HG03175 (cell line): ENCODE measurements at regions not wholly inside any gene's neighbourhood (a gene's known extent, or its start where the extent isn't known, plus 50 kb on each side); places are given as distances from the start of the nearest gene placed in this dataset.

ENCODE experiments used
- ATAC-seq: cut with Tn5 transposase; IDR thresholded peaks from one replicate; pipeline ENCODE4 v1.9.1; 2021; ENCODE audit warnings: mild to moderate bottlenecking, moderate library complexity; ENCODE audit not compliant: unreplicated experiment

DNA sequence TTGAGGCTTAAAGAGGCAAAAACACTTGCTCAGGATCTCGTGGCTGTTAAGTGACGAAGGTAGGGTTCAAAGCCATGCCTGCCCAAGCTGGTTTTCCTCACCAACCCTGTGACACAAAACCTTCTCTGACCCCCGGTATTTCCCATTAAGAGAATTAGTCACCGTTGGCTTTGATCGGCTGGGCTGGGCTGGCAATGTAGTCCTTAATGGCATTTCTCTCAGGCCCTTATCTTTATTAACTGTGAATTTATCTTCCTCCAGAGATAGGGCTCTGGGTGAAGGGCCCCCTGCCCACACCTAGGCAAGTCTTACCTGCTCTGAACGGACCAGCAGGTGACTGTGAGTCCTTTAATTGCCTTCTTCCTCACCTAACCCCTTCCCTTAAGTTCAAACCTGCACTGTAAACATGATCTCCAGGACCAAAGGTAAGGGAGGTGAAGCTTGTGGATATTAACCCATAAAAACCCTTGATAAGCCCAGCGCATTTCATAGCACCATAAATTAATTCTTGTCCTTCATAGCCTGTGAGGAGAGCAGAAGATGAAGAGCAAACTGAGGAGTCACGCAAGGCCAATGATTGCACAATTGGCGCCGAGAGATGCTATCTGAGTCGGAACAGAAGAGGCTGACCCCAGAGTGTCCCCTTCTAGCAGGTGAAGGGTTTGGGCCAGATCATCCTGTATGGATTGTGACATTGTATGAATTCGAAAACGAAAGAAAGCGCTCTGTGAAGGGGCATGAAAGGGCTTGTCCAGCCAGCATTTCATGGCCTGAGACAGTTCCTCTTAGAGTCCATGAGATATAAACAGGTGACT lies 790.8 kb upstream of the TBX3 start:
- ATAC-seq, result no peak

- no peak for ATAC-seq
Measured at GRCh38 chr12:115473257-115473956, 789.4 kb upstream of the TBX3 start.

DNA sequence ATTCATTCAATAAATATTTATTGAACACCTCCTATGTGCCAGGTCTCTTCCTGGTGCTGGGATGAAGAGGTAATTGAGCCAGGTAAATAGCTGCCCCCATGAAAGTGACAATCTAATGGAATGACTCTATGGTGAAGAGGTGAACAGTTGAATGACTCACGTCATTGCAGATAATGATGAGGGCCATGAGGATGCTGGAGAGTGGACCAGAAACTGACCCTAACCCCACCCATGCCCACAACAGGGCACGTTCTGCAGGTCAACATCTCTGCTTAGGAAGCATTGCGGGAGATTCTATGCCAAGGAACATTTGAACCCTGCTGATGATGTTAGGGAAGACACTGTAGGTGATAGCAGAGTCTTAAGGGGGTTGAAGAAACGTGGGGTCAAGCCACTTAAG lies 788.9 kb upstream of the TBX3 start:
- ATAC-seq, result no peak

DNA sequence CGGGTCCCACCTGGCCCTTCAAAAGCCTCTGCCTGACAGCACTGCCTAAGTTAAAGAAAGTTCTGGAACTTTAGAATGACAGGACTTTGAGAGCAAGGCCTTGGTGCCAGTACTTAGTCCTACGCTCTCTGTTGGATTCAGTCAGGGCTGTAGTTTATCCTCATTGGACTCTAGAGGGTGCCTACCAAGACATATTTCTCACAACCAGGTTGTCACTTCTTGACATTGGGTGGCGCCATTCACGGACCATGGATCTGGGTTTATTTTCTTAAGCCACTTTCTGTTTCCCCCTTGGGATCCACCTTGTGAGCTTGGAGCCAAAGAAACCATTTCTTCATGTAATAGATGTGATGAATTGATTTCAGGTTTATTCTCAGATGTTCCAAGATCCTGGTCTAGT lies 787.0 kb upstream of the TBX3 start:
- no peak for ATAC-seq

GRCh38 chr12:115470526-115470925 lies 786.6 kb upstream of the TBX3 start:
- ATAC-seq, result no peak

GRCh38 chr12:115468087-115468510 lies 784.1 kb upstream of the TBX3 start:
- no peak for ATAC-seq

DNA sequence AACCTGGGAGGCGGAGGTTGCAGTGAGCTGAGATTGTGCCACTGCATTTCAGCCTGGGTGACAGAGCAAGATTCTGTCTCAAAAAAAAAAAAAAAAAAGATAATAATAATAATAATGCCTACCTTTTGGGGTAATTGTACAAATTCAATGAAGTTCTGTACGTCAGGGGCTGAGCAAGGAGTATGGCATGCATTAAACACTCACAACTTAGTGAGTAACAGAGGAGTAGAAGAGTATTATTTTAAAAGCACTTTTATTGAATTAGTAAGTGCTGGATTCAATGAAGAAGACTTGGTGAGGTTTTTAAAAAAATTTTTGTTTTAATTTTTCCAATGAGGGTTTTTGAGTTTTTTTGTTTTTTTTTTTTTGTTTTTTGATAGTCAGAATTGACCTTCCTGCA lies 783.6 kb upstream of the TBX3 start:
- ATAC-seq, result no peak

- ATAC-seq, result no peak
Measured at GRCh38 chr12:115466076-115466475, 782.1 kb upstream of the TBX3 start.

GRCh38 chr12:115464661-115465060 lies 780.7 kb upstream of the TBX3 start:
- ATAC-seq, result no peak

DNA sequence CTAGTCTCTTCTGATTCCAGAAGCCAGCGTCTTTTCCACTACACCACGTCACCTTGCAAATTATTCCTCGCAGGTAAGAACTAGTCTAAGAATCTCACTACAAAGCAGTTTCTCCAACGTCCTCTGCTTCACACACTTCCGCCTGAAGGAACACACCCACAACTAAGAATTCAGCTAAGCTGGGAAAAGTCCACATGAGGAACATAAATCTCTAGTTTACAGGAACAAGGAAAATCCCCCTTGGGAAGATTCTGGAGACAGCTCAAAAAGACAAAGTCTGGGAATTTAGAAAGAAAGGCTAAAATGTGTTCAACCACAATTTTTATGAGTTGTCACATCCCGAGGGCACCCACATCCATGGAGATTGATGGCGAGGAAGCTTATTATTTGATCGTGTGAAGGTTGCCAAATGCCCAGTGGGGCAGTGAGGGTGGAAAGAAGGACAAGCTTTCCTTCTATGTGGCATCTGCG lies 780.2 kb upstream of the TBX3 start:
- no peak for ATAC-seq

GRCh38 chr12:115461401-115461800 lies 777.4 kb upstream of the TBX3 start:
- ATAC-seq, result no peak

GRCh38 chr12:115457798-115458197 lies 773.8 kb upstream of the TBX3 start:
- ATAC-seq, result no peak

- ATAC-seq, result no peak
Measured at GRCh38 chr12:115456946-115457689, 773.1 kb upstream of the TBX3 start.

DNA sequence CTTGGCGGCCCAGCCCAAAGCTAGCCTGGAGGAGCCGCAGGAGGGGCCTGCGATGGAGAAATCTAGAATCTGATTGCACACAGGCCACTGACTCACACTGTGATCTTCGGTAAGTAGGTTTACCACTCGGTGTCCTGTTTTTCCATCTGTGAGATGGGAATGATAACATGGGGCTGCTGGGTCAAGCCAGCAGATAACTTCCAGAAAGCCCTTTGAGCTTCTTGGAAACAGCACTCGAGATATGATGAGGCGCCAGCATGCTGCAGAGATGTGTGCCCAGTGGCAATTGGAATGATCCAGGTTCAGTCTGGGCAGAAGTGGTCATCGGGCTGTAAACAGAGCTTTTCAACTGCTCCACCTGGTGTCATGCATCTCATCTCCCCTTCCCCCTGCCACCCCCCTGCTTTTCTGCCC lies 771.3 kb upstream of the TBX3 start:
- ATAC-seq, result no peak

- ATAC-seq, result no peak
Measured at GRCh38 chr12:115452751-115453281, 768.8 kb upstream of the TBX3 start.

- no peak for ATAC-seq
Measured at GRCh38 chr12:115451780-115452736, 768.1 kb upstream of the TBX3 start.

DNA sequence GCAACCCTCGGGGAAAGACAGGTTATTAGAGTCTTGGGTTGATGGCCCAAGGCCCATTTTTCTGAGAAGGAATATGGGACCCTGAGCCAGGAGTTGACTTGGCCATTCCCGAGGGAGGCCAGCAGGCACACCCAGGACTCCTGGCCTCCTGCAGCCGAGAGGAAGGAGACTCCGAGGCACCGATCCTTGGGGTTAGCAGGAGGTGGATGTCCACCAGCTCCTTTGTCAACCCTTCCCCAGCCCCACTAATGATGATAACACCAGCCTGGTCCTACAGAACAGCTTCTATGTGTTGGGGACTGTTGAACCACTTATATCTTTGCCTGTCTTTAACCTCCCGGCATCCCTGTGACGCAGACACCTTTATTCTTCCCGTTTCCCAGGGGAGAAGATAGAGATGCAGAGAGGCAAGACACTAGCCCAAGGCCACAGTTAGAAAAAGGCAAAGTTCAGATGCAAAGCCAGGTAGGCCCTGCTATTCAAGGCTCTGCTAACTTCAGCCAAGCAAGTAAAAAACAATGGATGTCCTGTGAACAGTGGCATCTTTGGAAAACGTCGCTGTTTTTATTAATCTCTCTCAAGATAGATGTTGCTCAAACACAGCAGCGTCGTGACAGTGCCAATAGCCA lies 767.3 kb upstream of the TBX3 start:
- ATAC-seq, result no peak

GRCh38 chr12:115450710-115451109 lies 766.7 kb upstream of the TBX3 start:
- ATAC-seq, result no peak

DNA sequence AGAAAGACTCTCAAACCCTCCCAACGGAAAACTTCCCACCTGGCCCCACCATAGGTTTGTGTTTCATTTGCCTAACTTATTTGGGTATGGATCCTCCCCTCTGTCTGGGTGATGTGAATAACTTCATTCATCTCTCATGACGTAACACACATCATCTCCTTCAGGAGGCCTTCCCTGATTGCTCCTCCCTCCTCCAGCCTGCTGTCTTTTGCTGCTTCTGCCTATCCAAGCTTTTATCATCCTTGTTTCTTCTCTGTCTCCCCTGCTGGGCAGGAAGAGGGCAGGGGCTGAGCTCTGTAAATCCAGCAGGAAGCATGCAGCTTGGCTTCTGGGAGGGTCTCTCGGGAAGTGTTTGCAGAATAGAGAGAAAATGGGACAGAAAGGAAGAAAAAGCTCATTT lies 766.0 kb upstream of the TBX3 start:
- no peak for ATAC-seq

DNA sequence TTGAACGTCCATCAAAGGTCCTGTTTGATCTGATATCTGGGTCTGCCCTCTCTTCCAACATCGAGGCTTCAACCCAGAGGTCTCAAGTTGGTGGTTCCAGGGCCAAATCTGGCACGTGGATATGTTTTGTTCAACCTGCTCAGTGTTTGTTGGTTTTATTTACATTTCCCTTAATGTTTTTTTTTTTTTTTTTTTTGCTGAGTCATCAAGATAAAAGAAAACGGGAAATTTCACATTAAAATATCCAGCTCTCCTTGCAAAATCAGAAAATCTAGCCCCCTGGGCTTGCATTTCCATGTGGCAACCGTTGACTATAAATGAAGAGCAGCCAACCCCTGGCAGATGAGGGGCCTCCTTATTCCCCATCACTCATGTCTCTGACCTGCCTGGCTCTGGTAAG lies 765.6 kb upstream of the TBX3 start:
- no peak for ATAC-seq
